Activated T-cell treated with anti-CD3 and anti-CD28 coated beads, Interleukin-2, amount 50 U/mL, for 48 hours (primary cell): ENCODE measurements at regions not wholly inside any gene's neighbourhood (a gene's known extent, or its start where the extent isn't known, plus 50 kb on each side); places are given as distances from the start of the nearest gene placed in this dataset.
"Not testable (repeated sequence)": the region's sequence is repeated elsewhere in the genome, so short reads cannot be mapped to it uniquely, and the experiment has no call there.

Experiments used
- DNase-seq, 2 experiments: peaks; one replicate each; pipeline ENCODE4 v3.0.0-alpha.2; 2020

DNA sequence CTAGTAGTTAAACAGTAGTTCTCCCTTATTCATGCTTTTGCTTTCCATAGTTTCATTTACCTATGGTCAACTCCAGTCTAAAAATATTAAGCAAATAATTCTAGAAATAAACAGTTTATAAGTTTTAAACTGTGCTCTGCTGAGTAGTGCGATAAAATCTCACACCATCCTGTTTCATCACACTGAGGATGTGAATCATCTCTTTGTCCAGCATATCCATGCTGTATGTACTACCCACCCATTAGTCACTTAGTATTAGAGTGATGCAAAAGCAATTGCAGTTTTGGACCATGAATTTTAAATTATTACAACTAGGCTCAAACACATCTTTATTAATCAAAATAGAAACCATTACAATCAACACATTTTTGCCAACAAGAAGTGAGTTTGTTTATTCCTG, 187.4 kb downstream of the TEX13C start:
- no peak for DNase-seq

GRCh38 chrX:125520029-125520428, 200.4 kb downstream of the TEX13C start:
- DNase-seq = no peak

- DNase-seq = no peak
These were observed 203.1 kb downstream of the TEX13C start for GRCh38 chrX:125522752-125523151.

DNA sequence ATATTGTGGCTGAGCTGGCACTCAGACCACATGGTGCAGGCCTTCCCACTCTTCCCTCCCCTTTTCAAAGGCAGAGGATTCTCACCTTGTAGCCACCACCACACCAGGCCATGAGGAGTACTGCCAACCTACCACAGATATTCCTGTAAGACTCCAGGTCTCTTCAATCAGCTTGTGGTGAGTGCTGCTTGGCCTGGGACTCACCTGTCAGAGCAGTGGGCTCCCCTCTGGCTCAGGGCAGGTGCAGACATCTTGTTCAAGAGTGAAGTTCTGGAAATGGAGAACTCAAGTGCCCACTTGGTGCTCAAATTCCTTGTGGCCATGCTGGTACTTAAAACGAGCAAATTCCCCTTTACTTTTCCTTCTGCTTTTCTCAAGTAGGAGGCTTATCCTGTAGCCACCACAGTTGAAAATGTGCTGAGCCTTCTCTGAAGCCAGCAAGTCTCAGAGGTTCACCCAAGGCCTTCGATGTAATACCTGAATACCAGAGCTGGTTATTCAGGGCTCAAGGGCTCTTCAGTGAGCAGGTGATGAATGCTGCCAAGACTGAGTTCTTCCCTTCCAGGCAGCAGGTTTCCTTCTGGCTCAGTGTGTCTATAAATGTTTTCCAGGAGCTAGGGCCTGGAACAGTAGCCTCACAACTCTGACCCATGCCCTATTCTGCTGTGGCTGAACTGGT, 212.9 kb downstream of the TEX13C start:
- no peak for DNase-seq

DNA sequence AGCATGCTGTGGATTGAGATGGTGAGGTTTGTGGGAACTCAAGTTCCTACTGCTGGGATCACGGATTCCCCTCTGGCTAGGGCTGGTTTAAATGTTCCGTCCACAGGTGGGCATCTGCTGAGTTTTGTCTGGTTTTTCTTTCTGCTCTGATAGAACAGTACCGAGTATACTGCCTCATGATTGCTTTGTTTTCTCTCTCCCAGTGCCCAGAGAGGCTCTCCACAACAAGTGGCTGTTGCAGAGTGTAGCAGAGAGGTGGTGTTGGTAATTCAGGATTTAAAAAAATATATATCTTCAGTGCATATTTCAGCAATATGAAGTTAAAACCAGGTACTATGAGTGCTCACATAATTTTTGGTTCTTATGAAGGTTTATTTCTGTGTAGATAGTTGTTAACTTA, 213.7 kb downstream of the TEX13C start:
- DNase-seq = no peak

- no peak for DNase-seq
These were observed 224.5 kb downstream of the TEX13C start for GRCh38 chrX:125544031-125544660.

GRCh38 chrX:125544856-125545255, 225.2 kb downstream of the TEX13C start:
- no peak for DNase-seq

GRCh38 chrX:125577479-125577878, 257.8 kb downstream of the TEX13C start:
- no peak for DNase-seq

- no peak for DNase-seq
These were observed 284.8 kb downstream of the TEX13C start for GRCh38 chrX:125604448-125604847.

GRCh38 chrX:125605145-125605544, 285.5 kb downstream of the TEX13C start:
- no peak for DNase-seq

DNA sequence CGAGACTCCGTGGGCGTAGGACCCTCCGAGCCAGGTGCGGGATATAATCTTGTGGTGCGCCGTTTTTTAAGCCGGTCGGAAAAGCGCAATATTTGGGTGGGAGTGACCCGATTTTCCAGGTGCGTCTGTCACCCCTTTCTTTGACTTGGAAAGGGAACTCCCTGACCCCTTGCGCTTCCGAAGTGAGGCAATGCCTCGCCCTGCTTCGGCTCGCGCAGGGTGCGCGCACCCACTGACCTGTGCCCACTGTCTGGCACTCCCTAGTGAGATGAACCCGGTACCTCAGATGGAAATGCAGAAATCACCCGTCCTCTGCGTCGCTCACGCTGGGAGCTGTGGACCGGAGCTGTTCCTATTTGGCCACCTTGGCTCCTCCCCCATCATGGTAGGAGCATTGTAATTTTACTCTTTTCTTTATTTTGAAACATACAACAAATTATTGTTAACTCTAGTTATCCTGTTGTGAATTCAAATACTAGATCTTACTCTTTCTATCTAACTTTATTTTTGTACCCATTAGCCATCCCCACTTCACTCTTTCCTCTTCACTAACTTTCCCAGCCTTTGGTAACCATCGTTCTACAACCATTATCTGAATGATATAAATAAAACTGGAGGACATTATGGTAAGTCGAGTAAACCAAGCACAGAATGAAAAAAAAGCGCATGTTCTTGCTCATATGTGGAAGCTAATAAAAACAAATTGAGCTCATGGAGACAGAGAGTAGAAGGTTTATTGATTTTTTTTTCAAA, 295.1 kb downstream of the TEX13C start:
- DNase-seq = not testable (repeated sequence)

DNA sequence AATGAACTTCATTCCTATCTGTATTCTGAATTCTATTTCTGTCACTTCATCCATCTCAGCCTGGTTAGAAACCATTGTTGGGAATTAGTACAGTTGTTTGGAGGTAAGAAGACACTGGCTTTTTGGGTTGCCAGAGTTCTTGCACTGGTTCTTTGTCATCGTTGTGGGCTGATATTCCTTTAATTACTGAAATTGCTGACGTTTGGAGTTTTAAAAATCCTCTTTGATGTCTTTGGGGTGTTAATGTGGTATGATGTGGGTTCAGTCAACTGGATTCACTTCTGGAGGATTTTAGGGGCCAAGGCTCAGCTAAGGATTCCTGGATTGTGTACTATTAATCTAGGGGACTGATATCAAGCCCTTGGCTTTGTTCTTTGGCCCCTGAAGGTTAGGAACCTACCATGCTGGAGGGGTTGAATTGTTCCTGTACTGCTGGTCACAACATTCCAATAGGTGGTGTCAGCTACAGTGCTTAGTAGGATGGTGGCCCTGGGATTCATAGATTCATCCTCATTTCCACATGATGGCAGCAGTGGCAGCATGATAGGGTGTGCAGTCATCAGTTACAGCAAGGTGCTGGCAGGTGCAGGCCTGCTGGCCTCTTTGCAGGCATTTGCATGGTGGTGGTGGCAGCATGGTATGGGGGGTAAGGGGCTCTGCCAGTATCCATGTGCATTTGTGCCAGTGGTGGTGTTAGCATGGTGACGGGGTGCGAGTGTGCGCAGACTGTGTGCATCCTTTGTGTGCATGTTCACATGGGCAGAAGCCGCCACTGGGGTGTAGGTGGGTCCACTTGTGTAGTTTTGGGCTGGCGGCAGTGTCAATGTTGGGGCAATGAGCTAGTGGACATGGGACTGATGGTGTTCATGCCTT, 301.3 kb downstream of the TEX13C start:
- no peak for DNase-seq

DNA sequence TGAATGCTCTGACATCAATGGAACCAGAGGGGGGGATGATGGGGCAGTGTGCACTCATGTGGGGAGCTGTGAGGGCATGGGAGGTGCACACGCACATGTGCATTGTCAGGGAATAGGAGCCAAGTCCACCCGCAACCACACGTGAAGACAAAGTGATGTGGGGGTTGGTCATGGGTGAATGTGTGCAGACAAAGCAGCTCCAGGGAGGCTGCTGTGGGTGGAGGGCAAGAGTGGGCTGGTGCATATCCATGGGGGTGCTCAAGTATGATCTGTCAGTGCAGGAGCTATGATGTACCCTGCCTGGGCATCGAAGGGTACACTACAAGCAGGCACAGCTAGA, 301.9 kb downstream of the TEX13C start:
- no peak for DNase-seq

GRCh38 chrX:125622899-125623298, 303.2 kb downstream of the TEX13C start:
- DNase-seq = no peak

DNA sequence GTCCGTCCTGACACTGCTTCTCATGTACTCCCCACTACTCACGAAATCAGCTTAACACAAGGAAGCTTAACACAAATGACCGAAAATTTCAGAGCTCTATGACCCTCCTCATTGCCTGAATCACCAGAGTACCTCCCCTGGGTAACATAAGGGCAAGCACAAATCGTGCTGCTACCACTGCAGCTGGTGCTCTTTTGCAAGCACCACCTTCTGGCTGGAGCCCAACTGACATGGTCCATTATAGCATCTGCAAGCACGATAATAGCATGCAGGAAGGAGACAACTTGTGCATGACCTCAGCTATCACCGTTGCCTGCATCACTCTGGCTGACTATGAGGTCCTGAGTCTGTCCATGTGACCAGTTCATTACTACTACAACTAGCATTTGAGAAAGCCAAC, 308.0 kb downstream of the TEX13C start:
- DNase-seq = no peak

DNA sequence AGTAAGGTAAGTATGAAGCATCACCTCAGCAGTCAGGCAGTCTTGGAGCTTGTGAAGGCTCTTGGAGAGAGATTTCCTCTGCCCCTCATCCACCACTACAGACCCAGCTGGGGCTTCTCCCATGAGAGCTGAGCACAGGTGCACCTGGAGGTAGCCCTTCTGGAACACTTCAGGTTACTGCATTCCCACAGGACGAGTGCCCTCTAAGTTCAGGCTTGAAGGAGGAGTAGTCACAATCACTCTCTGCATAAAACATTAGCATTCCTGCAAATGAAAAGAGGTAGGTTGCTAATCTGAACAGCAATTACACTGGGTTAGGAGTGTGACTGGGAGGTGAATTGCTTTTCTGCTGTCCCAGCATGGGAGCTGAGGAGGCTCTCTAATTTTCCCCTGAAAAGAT, 308.8 kb downstream of the TEX13C start:
- DNase-seq = no peak

DNA sequence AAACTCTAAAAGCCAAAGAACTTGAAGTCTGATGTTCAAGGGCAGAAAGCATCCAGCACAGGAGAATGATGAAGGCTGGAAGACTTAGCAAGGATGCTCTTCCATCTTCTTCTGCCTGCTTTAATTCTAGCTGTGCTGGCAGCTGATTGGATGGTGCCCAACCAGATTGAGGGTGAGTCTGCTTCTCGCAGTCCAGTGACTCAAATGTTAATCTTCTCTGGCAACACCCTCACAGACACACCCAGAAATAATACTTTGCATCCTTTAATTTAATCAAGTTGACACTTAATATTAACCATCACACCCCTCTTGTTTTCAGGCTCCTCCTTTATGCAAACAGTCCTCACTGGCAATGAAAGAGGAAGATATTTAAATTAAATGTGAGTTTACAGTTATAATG, 321.7 kb downstream of the TEX13C start:
- no peak for DNase-seq

DNA sequence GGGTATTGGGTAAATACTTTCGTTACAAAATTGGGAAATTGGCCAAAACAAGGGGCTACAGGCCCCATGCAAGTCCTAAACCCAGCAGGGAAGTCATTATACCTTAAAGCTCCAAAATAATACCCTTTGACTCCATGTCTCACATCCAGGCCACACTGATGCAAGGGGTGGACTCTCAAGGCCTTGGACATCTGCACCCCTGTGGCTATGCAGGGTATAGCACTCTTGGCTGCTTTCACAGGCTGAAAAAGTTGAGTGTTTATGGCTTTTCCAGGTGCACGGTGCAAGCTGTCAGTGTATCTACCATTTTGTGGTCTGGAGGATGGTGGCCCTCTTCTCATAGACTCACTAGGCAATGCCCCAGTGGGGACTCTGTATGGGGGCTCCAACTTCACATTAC, 326.5 kb downstream of the TEX13C start:
- DNase-seq = peak; percentile 22 to 24

GRCh38 chrX:125651426-125651825, 331.8 kb downstream of the TEX13C start:
- no peak for DNase-seq

GRCh38 chrX:125654501-125654900, 334.8 kb downstream of the TEX13C start:
- DNase-seq = no peak

DNA sequence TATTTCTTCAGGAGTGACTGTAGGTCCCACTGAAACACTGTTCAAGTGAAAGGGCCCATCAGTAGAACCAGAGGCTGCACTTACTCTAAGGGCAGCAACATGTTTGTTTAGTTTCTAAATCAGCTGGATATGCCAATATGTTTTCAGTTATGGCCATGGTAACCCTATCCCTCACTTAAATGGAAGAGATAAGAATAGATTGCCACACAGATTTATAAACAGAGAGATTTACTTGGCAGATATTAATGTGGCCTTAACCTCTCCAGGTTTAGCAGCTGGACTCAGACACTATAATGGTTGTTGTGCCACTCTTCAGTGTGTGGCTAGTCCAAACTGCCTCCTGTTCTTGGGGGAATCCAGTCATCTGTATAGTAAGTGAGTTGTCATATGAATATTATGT, 354.1 kb downstream of the TEX13C start:
- no peak for DNase-seq

GRCh38 chrX:125678258-125678657, 358.6 kb downstream of the TEX13C start:
- no peak for DNase-seq

- DNase-seq = no peak
These were observed 360.7 kb downstream of the TEX13C start for GRCh38 chrX:125680366-125680765.
